K562 (cell line): ENCODE measurements at regions not wholly inside any gene's neighbourhood (a gene's known extent, or its start where the extent isn't known, plus 50 kb on each side); places are given as distances from the start of the nearest gene placed in this dataset.
"Not testable (repeated sequence)": the region's sequence is repeated elsewhere in the genome, so short reads cannot be mapped to it uniquely, and the experiment has no call there.

Experiments used
- ATAC-seq: fragments of 200-7000 bp; cut with Tn5 transposase; 3 replicates; pipeline ENCODE4 v1.9.1; 2020; ENCODE audit warnings: moderate library complexity
- BruUV-seq: library from RNA; stranded (reverse); fragments of 400-500 nt; replicated peaks from 2 replicates; lab custom pipeline; 2021; lab: Mats Ljungman, UMichigan
- CTCF ChIA-PET: fragments of 300-600 bp; formaldehyde crosslinking; extraction: SDS; loops from one replicate; lab custom pipeline; 2021; ENCODE audit warnings: low intra/inter-chr PET ratio; lab: Yijun Ruan, JAX
- POLR2A ChIA-PET: fragments of 300-600, 350-650 bp; sonication (Branson Sonifier 250); formaldehyde crosslinking; extraction: SDS; loops from one replicate; lab custom pipeline; 2021; ENCODE audit warnings: antibody characterized with exemption, inconsistent platforms; lab: Yijun Ruan, JAX
- DNase-seq, 4 experiments: peaks; one replicate each; pipeline versions ENCODE4 v3.0.0 to v3.0.0-alpha.2; 2011 to 2018; ENCODE audit warnings: low spot score in 3 of 4, mixed read lengths in 3 of 4; ENCODE audit errors: extremely low read depth in 1 of 4
- FAIRE-seq: peaks from 2 replicates; lab custom pipeline; 2011; peaks lifted over from hg19 to GRCh38; lab: Jason Lieb, UNC
- H2AFZ ChIP-seq: 2 replicates; pipeline ENCODE4 v1.6.0; 2011; ENCODE audit warnings: low read depth, low read length, control low read depth, inconsistent platforms
- H3K27ac ChIP-seq: fragments of 200-600 bp; 3 replicates; pipeline ENCODE4 v1.8.0; 2011; ENCODE audit warnings: low read depth, mild to moderate bottlenecking, control low read depth, inconsistent platforms, low read length, moderate library complexity, mixed read lengths; ENCODE audit errors: extremely low read depth
- H3K27me3 ChIP-seq, 2 experiments: fragments of 300-600 bp in 1 of 2; 2 replicates in 1 of 2; 3 replicates in 1 of 2; pipeline versions ENCODE4 v1.6.0 to v1.8.0; 2011; ENCODE audit warnings: inconsistent platforms in 2 of 2, low read length in 2 of 2, mild to moderate bottlenecking in 1 of 2, mixed read lengths in 1 of 2, moderate library complexity in 1 of 2; ENCODE audit not compliant: control insufficient read depth in 2 of 2, insufficient read depth in 2 of 2
- H3K36me3 ChIP-seq: fragments of 300-600 bp; 3 replicates; pipeline ENCODE4 v1.8.0; 2011; ENCODE audit warnings: mild to moderate bottlenecking, low read length, inconsistent platforms; ENCODE audit not compliant: control insufficient read depth, insufficient read depth
- H3K4me1 ChIP-seq, 2 experiments: fragments of 200-600 bp in 1 of 2; replicated peaks in 1 of 2; 2 replicates in 1 of 2; 3 replicates in 1 of 2; pipeline versions ENCODE4 v1.5.1 to v1.8.0; 2011; ENCODE audit warnings: inconsistent platforms in 2 of 2, low read length in 2 of 2, mild to moderate bottlenecking in 1 of 2, mixed read lengths in 1 of 2, moderate library complexity in 1 of 2; ENCODE audit not compliant: control insufficient read depth in 2 of 2, insufficient read depth in 2 of 2
- H3K4me2 ChIP-seq: 2 replicates; pipeline ENCODE4 v1.6.1; 2011; ENCODE audit warnings: low read length, control low read depth, inconsistent platforms, mixed read lengths; ENCODE audit not compliant: insufficient read depth
- H3K4me3 ChIP-seq: fragments of 200-600 bp; sonication (generic), shearing (Covaris generic); 2 replicates; pipeline ENCODE4 v1.5.1; 2016; ENCODE audit warnings: control low read depth, inconsistent platforms
- H3K79me2 ChIP-seq: fragments of 200-600 bp; 3 replicates; pipeline ENCODE4 v1.8.0; 2011; ENCODE audit warnings: low read length, inconsistent platforms; ENCODE audit not compliant: control insufficient read depth, insufficient read depth
- H3K9ac ChIP-seq, 2 experiments: 2 replicates each; pipeline versions ENCODE4 v1.6.0 to v1.6.1; 2011; ENCODE audit warnings: low read depth in 2 of 2, low read length in 2 of 2, control low read depth in 1 of 2, inconsistent platforms in 1 of 2, mild to moderate bottlenecking in 1 of 2, mixed read lengths in 1 of 2; ENCODE audit not compliant: insufficient read depth in 1 of 2
- H3K9me1 ChIP-seq: one replicate; pipeline ENCODE4 v1.6.0; 2011; ENCODE audit warnings: inconsistent platforms, mild to moderate bottlenecking, low read length, moderate library complexity; ENCODE audit not compliant: control insufficient read depth, insufficient read depth
- H3K9me3 ChIP-seq: replicated peaks from 2 replicates; pipeline ENCODE4 v1.5.1; 2011; ENCODE audit warnings: low read depth, low read length, inconsistent platforms; ENCODE audit not compliant: control insufficient read depth, insufficient read depth
- H4K20me1 ChIP-seq: replicated peaks from 2 replicates; pipeline ENCODE4 v1.6.1; 2011; ENCODE audit warnings: low read length, inconsistent platforms, mixed read lengths; ENCODE audit not compliant: control insufficient read depth, insufficient read depth
- CTCFL ChIP-seq: IDR thresholded peaks from 2 replicates; pipeline ENCODE4 v1.6.1; 2011; ENCODE audit warnings: borderline replicate concordance, low read depth, mild to moderate bottlenecking, moderate library complexity, low read length; ENCODE audit not compliant: insufficient read depth, poor library complexity, severe bottlenecking
- FOS ChIP-seq: IDR thresholded peaks from 3 replicates; pipeline ENCODE4 v1.6.1; 2011; ENCODE audit not compliant: insufficient read length; ENCODE audit errors: extremely low read depth
- HNRNPH1 ChIP-seq: fragments of 200-400 bp; formaldehyde crosslinking; optimal IDR thresholded peaks from 2 replicates; pipeline ENCODE3; 2017; ENCODE audit warnings: low read depth, mild to moderate bottlenecking, low read length, moderate library complexity
- KLF16 ChIP-seq: IDR thresholded peaks from 2 replicates; pipeline ENCODE4 v1.6.1; 2016; ENCODE audit warnings: antibody characterized with exemption
- OTX1 ChIP-seq: fragments of 450-650 bp; formaldehyde crosslinking; IDR thresholded peaks from 2 replicates; pipeline ENCODE4 v1.4.0; 2022; ENCODE audit warnings: mild to moderate bottlenecking
- SREBF1 ChIP-seq: fragments of 150-350 bp; IDR thresholded peaks from 2 replicates; pipeline ENCODE4 v1.6.1; 2014; ENCODE audit warnings: antibody characterized with exemption, low read depth, low read length, borderline replicate concordance
- WGBS: fragments of 100-300 bp; shearing (Covaris generic); methylation state at CpG from one replicate; pipeline ENCODE4 v1.1.6; 2016; ENCODE audit warnings: low coverage, mixed read lengths; ENCODE audit not compliant: insufficient coverage; ENCODE audit errors: missing lambda C conversion rate; 5-methylcytosine and 5-hydroxymethylcytosine counted together
- in situ Hi-C: fragments of 300-500 bp; cut with MboI; formaldehyde crosslinking; loops from 4 replicates; pipeline ENCODE4 v1.15.0; 2018; ENCODE audit warnings: inconsistent platforms, mixed read lengths
- intact Hi-C: fragments of 100-400 bp; cut with micrococcal nuclease; formaldehyde crosslinking; loops from 2 replicates; pipeline ENCODE4 v1.14.2; 2022

GRCh38 chr4:27974339-27974738 lies 1113.7 kb downstream of the STIM2 start:
- no peak overlapping the region for H3K27ac ChIP-seq
- intact Hi-C loops: no loop called here
- H3K4me1 ChIP-seq: no peaks in the 10 kb centered on the region
- POLR2A ChIA-PET: no interaction called here
- ATAC-seq (no peak), FAIRE-seq (no peak)
- no TSS peak for BruUV-seq
- no peaks in the 10 kb centered on the region for H3K9me3 ChIP-seq
- CTCF ChIA-PET: no interaction called here
- no peak overlapping the region for H3K9ac ChIP-seq
- in situ Hi-C loops: no loop called here
- no peak overlapping the region for H3K4me2 ChIP-seq
- no peaks in the 10 kb centered on the region for H3K27me3 ChIP-seq
- no peaks in the 10 kb centered on the region for H4K20me1 ChIP-seq
- no peaks in the 10 kb centered on the region for H3K79me2 ChIP-seq
- H2AFZ ChIP-seq: no peak overlapping the region
- H3K36me3 ChIP-seq: no peaks in the 10 kb centered on the region
- no peak for TF ChIP-seq KLF16
- no peak for TF ChIP-seq SREBF1
- TF ChIP-seq OTX1 (CRISPR knock-in tag): no peak
- no peak for TF ChIP-seq FOS
- no peak for TF ChIP-seq HNRNPH1
- TF ChIP-seq CTCFL: no peak
- TF ChIP-seq, all 486 proteins: peak for 0
- WGBS: 6% methylated on average over 2 of the region's 2 CpGs
- H3K4me3 ChIP-seq: no peak overlapping the region
- no peak for DNase-seq
- no peaks in the 10 kb centered on the region for H3K9me1 ChIP-seq

GRCh38 chr4:27974881-27975280 lies 1114.2 kb downstream of the STIM2 start:
- in situ Hi-C loops, ATAC-seq, H3K27me3 ChIP-seq, H3K79me2 ChIP-seq, H3K4me2 ChIP-seq, FAIRE-seq, H3K27ac ChIP-seq, intact Hi-C loops, H3K4me1 ChIP-seq, H3K36me3 ChIP-seq, DNase-seq, POLR2A ChIA-PET, H2AFZ ChIP-seq, BruUV-seq, CTCF ChIA-PET, H3K9me3 ChIP-seq, H3K9me1 ChIP-seq, H3K4me3 ChIP-seq, H3K9ac ChIP-seq, H4K20me1 ChIP-seq: not testable (repeated sequence)
- WGBS: 8% methylated on average over 3 of the region's 3 CpGs

GRCh38 chr4:27978427-27979109 lies 1117.9 kb downstream of the STIM2 start:
- ATAC-seq, H3K9ac ChIP-seq, in situ Hi-C loops, H2AFZ ChIP-seq, intact Hi-C loops, H3K4me3 ChIP-seq, H3K9me1 ChIP-seq, H3K79me2 ChIP-seq, H3K27ac ChIP-seq, H3K4me1 ChIP-seq, H3K27me3 ChIP-seq, DNase-seq, H3K4me2 ChIP-seq, CTCF ChIA-PET, FAIRE-seq, H3K36me3 ChIP-seq, BruUV-seq, H4K20me1 ChIP-seq, H3K9me3 ChIP-seq: not testable (repeated sequence)
- POLR2A ChIA-PET: interaction anchor here (1.1 kb wide), 1 partner anchor 304 kb away, joined by 3 read pairs; no protein-coding TSS in a partner anchor
- 1% methylated on average over 10 of the region's 22 CpGs for WGBS
